HEK293 (cell line): ENCODE measurements at regions not wholly inside any gene's neighbourhood (a gene's known extent, or its start where the extent isn't known, plus 50 kb on each side); places are given as distances from the start of the nearest gene placed in this dataset.

Experiments used
- CTCF ChIA-PET: fragments of 350-600 bp; formaldehyde crosslinking; extraction: SDS; loops from one replicate; lab custom pipeline; 2021; ENCODE audit warnings: antibody characterized with exemption; lab: Yijun Ruan, JAX
- POLR2A ChIA-PET: fragments of 300-600 bp; formaldehyde crosslinking; extraction: SDS; loops from one replicate; lab custom pipeline; 2020; ENCODE audit warnings: antibody characterized with exemption, inconsistent platforms; lab: Yijun Ruan, JAX
- H3K27ac ChIP-seq: fragments of 200-500 bp; sonication (Bioruptor generic); 2 replicates; pipeline ENCODE4 v1.5.1; 2014; ENCODE audit warnings: low read depth, low read length, control low read depth, inconsistent platforms; ENCODE audit errors: extremely low read depth
- H3K36me3 ChIP-seq, 2 experiments: fragments of 200-500 bp in 1 of 2; sonication (Bioruptor generic) in 1 of 2; 1 replicate in 1 of 2; 2 replicates in 1 of 2; pipeline ENCODE4 v1.5.1; 2014 to 2017; ENCODE audit warnings: inconsistent platforms in 2 of 2, low read length in 2 of 2; ENCODE audit not compliant: control insufficient read depth in 2 of 2, insufficient read depth in 1 of 2
- H3K4me1 ChIP-seq: fragments of 200-500 bp; sonication (Bioruptor generic); 2 replicates; pipeline ENCODE4 v1.5.1; 2014; ENCODE audit warnings: mild to moderate bottlenecking, low read length, inconsistent platforms; ENCODE audit not compliant: control insufficient read depth, insufficient read depth
- H3K4me3 ChIP-seq: 2 replicates; pipeline ENCODE4 v1.5.1; 2011; ENCODE audit warnings: low read depth, mild to moderate bottlenecking, control low read depth, low read length, moderate library complexity
- H3K9me3 ChIP-seq: fragments of 200-500 bp; sonication (Bioruptor generic); 2 replicates; pipeline ENCODE4 v1.5.1; 2014; ENCODE audit warnings: low read depth, low read length, inconsistent platforms; ENCODE audit not compliant: control insufficient read depth, insufficient read depth
- BCL6B ChIP-seq: fragments of 450-650 bp; formaldehyde crosslinking; IDR thresholded peaks from 2 replicates; pipeline ENCODE4 v1.5.1; 2017; ENCODE audit warnings: missing biosample characterization, missing genetic modification characterization
- MYNN ChIP-seq: fragments of 450-650 bp; formaldehyde crosslinking; IDR thresholded peaks from 2 replicates; pipeline ENCODE4 v1.5.1; 2016; ENCODE audit warnings: missing biosample characterization, missing genetic modification characterization, borderline replicate concordance
- PATZ1 ChIP-seq: fragments of 450-650 bp; formaldehyde crosslinking; IDR thresholded peaks from 2 replicates; pipeline ENCODE4 v1.5.1; 2016; ENCODE audit warnings: missing biosample characterization, missing genetic modification characterization
- PRDM1 ChIP-seq: fragments of 450-650 bp; formaldehyde crosslinking; IDR thresholded peaks from 2 replicates; pipeline ENCODE4; 2016; ENCODE audit warnings: missing biosample characterization, missing genetic modification characterization
- RBAK ChIP-seq: fragments of 450-650 bp; formaldehyde crosslinking; IDR thresholded peaks from 2 replicates; pipeline ENCODE4 v1.5.1; 2016; ENCODE audit warnings: missing biosample characterization, missing genetic modification characterization
- REPIN1 ChIP-seq: fragments of 450-650 bp; formaldehyde crosslinking; IDR thresholded peaks from 2 replicates; pipeline ENCODE4 v1.5.1; 2017; ENCODE audit warnings: missing biosample characterization, missing genetic modification characterization, low read depth
- SCRT2 ChIP-seq: fragments of 450-650 bp; formaldehyde crosslinking; IDR thresholded peaks from 2 replicates; pipeline ENCODE4 v1.5.1; 2016; ENCODE audit warnings: missing biosample characterization, missing genetic modification characterization
- SP2 ChIP-seq: fragments of 450-650 bp; formaldehyde crosslinking; IDR thresholded peaks from 2 replicates; pipeline ENCODE4 v1.5.1; 2016; ENCODE audit warnings: missing biosample characterization, missing genetic modification characterization
- ZBTB1 ChIP-seq: fragments of 450-650 bp; formaldehyde crosslinking; IDR thresholded peaks from 2 replicates; pipeline ENCODE4 v1.5.1; 2016; ENCODE audit warnings: missing biosample characterization, missing genetic modification characterization
- ZBTB21 ChIP-seq: fragments of 450-650 bp; formaldehyde crosslinking; IDR thresholded peaks from 2 replicates; pipeline ENCODE4 v1.5.1; 2017; ENCODE audit warnings: missing biosample characterization, missing genetic modification characterization
- ZBTB48 ChIP-seq: fragments of 450-650 bp; formaldehyde crosslinking; IDR thresholded peaks from 2 replicates; pipeline ENCODE4 v1.5.1; 2016; ENCODE audit warnings: missing biosample characterization, missing genetic modification characterization
- ZNF157 ChIP-seq: fragments of 450-650 bp; formaldehyde crosslinking; IDR thresholded peaks from 2 replicates; pipeline ENCODE4 v1.5.1; 2016; ENCODE audit warnings: missing biosample characterization, missing genetic modification characterization
- ZNF248 ChIP-seq: fragments of 450-650 bp; formaldehyde crosslinking; IDR thresholded peaks from 2 replicates; pipeline ENCODE4 v1.5.1; 2017; ENCODE audit warnings: missing biosample characterization, missing genetic modification characterization
- ZNF266 ChIP-seq: fragments of 450-650 bp; formaldehyde crosslinking; IDR thresholded peaks from 2 replicates; pipeline ENCODE4 v1.5.1; 2016; ENCODE audit warnings: missing biosample characterization, missing genetic modification characterization, low read depth
- ZNF274 ChIP-seq, 2 experiments: fragments of 200-500 bp in 1 of 2; fragments of 450-650 bp in 1 of 2; sonication (Bioruptor generic) in 1 of 2; formaldehyde crosslinking in 1 of 2; IDR thresholded peaks; 2 replicates each; pipeline versions ENCODE4 v1.5.1 to v1.6.1; 2014 to 2016; ENCODE audit warnings: borderline replicate concordance in 1 of 2, inconsistent platforms in 1 of 2, low read length in 1 of 2, missing biosample characterization in 1 of 2, missing genetic modification characterization in 1 of 2
- ZNF324 ChIP-seq: fragments of 450-650 bp; formaldehyde crosslinking; IDR thresholded peaks from 2 replicates; pipeline ENCODE4 v1.5.1; 2016; ENCODE audit warnings: missing biosample characterization, missing genetic modification characterization
- ZNF335 ChIP-seq: fragments of 450-650 bp; formaldehyde crosslinking; conservative IDR thresholded peaks from 2 replicates; pipeline ENCODE4 v1.5.1; 2016; ENCODE audit warnings: missing biosample characterization, missing genetic modification characterization
- ZNF544 ChIP-seq: fragments of 450-650 bp; formaldehyde crosslinking; IDR thresholded peaks from 2 replicates; pipeline ENCODE4 v1.5.0; 2017; ENCODE audit warnings: missing biosample characterization, missing genetic modification characterization
- ZNF585B ChIP-seq: fragments of 450-650 bp; formaldehyde crosslinking; IDR thresholded peaks from 2 replicates; pipeline ENCODE4 v1.5.1; 2016; ENCODE audit warnings: missing biosample characterization, missing genetic modification characterization
- ZNF596 ChIP-seq: fragments of 450-650 bp; IDR thresholded peaks from 2 replicates; pipeline ENCODE4 v1.5.0; 2018; ENCODE audit warnings: missing biosample characterization, mild to moderate bottlenecking, missing genetic modification characterization, moderate library complexity
- ZNF777 ChIP-seq: fragments of 450-650 bp; formaldehyde crosslinking; IDR thresholded peaks from 2 replicates; pipeline ENCODE4 v1.5.1; 2017; ENCODE audit warnings: missing biosample characterization, missing genetic modification characterization, borderline replicate concordance
- ZNF830 ChIP-seq: fragments of 450-650 bp; IDR thresholded peaks from 2 replicates; pipeline ENCODE4 v1.5.0; 2018; ENCODE audit warnings: missing biosample characterization, missing genetic modification characterization, low read depth, mild to moderate bottlenecking, moderate library complexity
- TF ChIP-seq, protein P1 (sequence below): fragments of 450-650 bp; formaldehyde crosslinking; IDR thresholded peaks from 2 replicates; pipeline ENCODE4; 2016; ENCODE audit warnings: missing biosample characterization, missing genetic modification characterization
- TF ChIP-seq, protein P2 (sequence below): fragments of 450-650 bp; formaldehyde crosslinking; IDR thresholded peaks from 2 replicates; pipeline ENCODE4 v1.5.1; 2016; ENCODE audit warnings: missing biosample characterization, missing genetic modification characterization, low read depth

GRCh38 chr6:113765909-113766308 is 91.2 kb upstream of the MARCKS start:
- Histone ChIP-seq H3K36me3 (no peaks in the 10 kb centered on the region), H3K4me1 (peaks cover 12% of the 10 kb centered on the region), H3K4me3 (no peak overlapping the region), H3K9me3 (no peaks in the 10 kb centered on the region), H3K27ac (no peak overlapping the region)
- TF ChIP-seq SP2 (tag by site-specific recombination), result no peak
- no peak for TF ChIP-seq ZNF585B
- no peak for TF ChIP-seq REPIN1 (tag by site-specific recombination)
- TF ChIP-seq, protein P1, sequence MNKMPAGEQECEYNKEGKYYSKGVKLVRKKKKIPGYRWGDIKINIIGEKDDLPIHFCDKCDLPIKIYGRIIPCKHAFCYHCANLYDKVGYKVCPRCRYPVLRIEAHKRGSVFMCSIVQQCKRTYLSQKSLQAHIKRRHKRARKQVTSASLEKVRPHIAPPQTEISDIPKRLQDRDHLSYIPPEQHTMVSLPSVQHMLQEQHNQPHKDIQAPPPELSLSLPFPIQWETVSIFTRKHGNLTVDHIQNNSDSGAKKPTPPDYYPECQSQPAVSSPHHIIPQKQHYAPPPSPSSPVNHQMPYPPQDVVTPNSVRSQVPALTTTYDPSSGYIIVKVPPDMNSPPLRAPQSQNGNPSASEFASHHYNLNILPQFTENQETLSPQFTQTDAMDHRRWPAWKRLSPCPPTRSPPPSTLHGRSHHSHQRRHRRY (tag by site-specific recombination), result no peak
- TF ChIP-seq ZNF248, result no peak
- TF ChIP-seq ZNF157 (tag by site-specific recombination), result no peak
- no peak for TF ChIP-seq PRDM1 (tag by site-specific recombination)
- no peak for TF ChIP-seq ZNF830
- TF ChIP-seq SCRT2 (tag by site-specific recombination), result no peak
- no peak for TF ChIP-seq MYNN (tag by site-specific recombination)
- no peak for TF ChIP-seq PATZ1 (tag by site-specific recombination)
- TF ChIP-seq ZNF335, result no peak
- TF ChIP-seq ZNF544, result no peak
- TF ChIP-seq, protein P2, sequence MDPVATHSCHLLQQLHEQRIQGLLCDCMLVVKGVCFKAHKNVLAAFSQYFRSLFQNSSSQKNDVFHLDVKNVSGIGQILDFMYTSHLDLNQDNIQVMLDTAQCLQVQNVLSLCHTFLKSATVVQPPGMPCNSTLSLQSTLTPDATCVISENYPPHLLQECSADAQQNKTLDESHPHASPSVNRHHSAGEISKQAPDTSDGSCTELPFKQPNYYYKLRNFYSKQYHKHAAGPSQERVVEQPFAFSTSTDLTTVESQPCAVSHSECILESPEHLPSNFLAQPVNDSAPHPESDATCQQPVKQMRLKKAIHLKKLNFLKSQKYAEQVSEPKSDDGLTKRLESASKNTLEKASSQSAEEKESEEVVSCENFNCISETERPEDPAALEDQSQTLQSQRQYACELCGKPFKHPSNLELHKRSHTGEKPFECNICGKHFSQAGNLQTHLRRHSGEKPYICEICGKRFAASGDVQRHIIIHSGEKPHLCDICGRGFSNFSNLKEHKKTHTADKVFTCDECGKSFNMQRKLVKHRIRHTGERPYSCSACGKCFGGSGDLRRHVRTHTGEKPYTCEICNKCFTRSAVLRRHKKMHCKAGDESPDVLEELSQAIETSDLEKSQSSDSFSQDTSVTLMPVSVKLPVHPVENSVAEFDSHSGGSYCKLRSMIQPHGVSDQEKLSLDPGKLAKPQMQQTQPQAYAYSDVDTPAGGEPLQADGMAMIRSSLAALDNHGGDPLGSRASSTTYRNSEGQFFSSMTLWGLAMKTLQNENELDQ, result no peak
- CTCF ChIA-PET, result interaction anchor here (0.5 to 0.7 kb wide), 4 partner anchors 65 to 1724 kb away, joined by 3 to 4 read pairs (median 4); no protein-coding TSS in a partner anchor
- POLR2A ChIA-PET, result no interaction called here

DNA sequence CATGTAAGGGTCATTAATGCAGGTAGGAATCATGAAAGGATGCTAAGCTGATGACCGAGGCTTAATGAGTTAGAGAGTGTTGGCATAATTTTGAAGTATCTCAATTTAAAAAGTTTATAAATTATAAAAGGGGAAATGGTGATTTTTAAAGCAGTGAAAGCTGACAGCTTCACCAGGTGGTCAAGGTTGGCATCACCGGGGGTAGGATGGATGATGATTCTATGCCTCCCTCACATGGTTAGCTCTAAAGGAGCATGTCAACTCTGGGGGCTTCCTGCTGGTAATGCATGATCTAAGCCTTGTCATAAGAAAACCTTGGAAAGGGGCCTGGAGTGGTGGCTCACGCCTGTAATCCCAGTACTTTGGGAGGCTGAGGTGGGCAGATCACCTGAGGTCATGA is 89.2 kb upstream of the MARCKS start:
- peaks cover 8% of the 10 kb centered on the region for H3K4me1 ChIP-seq
- no peak overlapping the region for H3K4me3 ChIP-seq
- H3K9me3 ChIP-seq, result no peaks in the 10 kb centered on the region
- POLR2A ChIA-PET, result no interaction called here
- CTCF ChIA-PET, result interaction anchor here (0.7 to 1.9 kb wide), 2 partner anchors 91 to 1663 kb away, joined by 3 to 7 read pairs; no protein-coding TSS in a partner anchor
- no peak overlapping the region for H3K27ac ChIP-seq
- no peak for TF ChIP-seq ZNF274 (IDR thresholded peaks at IDR 0.05; ENCODE audit: low read length)
- TF ChIP-seq ZNF274 (tag by site-specific recombination; IDR thresholded peaks at IDR 0.05; ENCODE audit: borderline replicate concordance), result no peak
- no peak for TF ChIP-seq ZBTB48
- TF ChIP-seq ZBTB1, result no peak
- no peak for TF ChIP-seq ZNF324 (tag by site-specific recombination)
- TF ChIP-seq BCL6B (tag by site-specific recombination), result no peak
- TF ChIP-seq ZNF266 (tag by site-specific recombination), result no peak
- no peak for TF ChIP-seq RBAK
- no peak for TF ChIP-seq ZNF596 (tag by site-specific recombination)
- no peak for TF ChIP-seq ZBTB21 (tag by site-specific recombination)
- TF ChIP-seq ZNF777, result no peak
- H3K36me3 ChIP-seq, result no peaks in the 10 kb centered on the region
